ENCODE measurements at regions not wholly inside any gene's neighbourhood (a gene's known extent, or its start where the extent isn't known, plus 50 kb on each side); places are given as distances from the start of the nearest gene placed in this dataset.
A peak's percentile ranks its signal among the peaks of the same experiment; 100 is the strongest.
"Not testable (repeated sequence)": the region's sequence is repeated elsewhere in the genome, so short reads cannot be mapped to it uniquely, and the experiment has no call there.

DNA sequence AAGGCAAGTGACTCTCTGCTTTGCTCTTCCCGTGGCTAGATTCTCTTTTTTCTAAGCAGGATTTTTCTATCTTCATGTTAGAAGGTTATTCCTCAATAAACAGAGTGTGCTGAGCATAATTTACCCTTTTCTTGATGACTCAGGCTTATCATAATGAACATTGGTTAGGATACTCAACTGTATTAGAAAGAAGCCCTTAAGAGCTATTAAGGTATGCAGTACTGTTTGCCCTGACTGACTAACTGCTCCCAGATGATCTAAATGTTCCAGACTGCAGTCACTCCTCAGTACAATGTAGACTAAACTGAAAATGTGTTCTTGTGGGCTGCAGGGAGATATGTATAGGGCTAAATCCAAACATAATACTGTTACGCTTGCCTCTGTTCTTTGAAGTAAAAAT is 687.8 kb downstream of the NUP35 start:
- no peaks in the 10 kb centered on the region for H3K27me3 Mint-ChIP-seq
- H3K4me3 Mint-ChIP-seq, result no peak overlapping the region
- no peak for ATAC-seq (replicated peaks)
- DNase-seq, result no peak
- no peaks in the 10 kb centered on the region for H3K4me1 Mint-ChIP-seq
- no peaks in the 10 kb centered on the region for H3K9me3 Mint-ChIP-seq
- H3K36me3 Mint-ChIP-seq, result no peaks in the 10 kb centered on the region
- H3K27ac Mint-ChIP-seq, result no peak overlapping the region

DNA sequence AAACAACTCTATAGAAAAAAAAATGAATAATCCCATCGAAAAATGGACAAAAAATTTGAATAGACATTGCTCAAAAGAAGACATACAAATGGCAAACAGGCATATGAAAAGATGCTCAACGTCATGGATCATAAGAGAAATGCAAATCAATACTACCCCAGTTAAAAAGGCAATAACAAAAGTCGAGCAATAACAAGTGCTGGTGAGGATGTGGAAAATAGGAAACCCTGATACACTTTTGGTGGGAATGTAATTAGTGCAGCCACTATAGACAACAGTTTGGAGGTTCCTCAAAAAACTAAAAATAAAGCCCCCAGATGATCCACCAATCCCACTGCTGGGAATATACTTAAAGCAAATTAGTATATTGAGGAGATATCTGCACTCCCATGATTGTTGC is 701.5 kb downstream of the NUP35 start:
- no peaks in the 10 kb centered on the region for H3K27me3 Mint-ChIP-seq
- no peak for DNase-seq
- no peaks in the 10 kb centered on the region for H3K36me3 Mint-ChIP-seq
- ATAC-seq (replicated peaks), result no peak
- no peak overlapping the region for H3K4me3 Mint-ChIP-seq
- H3K27ac Mint-ChIP-seq, result no peak overlapping the region
- peaks cover 9 to 18% of the 10 kb centered on the region in 2 donors for H3K9me3 Mint-ChIP-seq
- H3K4me1 Mint-ChIP-seq, result no peaks in the 10 kb centered on the region

DNA sequence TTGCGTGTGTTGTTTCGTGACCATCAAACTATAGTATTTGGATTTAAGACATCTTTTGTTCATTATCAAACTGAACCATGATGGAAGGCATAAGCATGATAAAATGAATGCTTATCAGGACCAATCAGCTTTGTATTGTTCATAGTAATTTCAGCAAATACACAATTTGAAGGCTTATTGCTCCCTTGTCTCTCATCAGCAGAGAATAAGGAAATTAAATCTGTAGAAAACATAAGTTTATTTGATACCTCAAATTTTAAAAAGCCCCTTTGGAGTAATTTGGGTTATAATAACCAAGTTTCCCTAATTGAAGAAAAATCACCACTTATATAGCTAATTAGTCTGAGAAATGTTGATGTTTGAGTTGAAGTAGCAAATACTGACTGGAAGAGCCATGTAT is 705.7 kb downstream of the NUP35 start:
- no peak for ATAC-seq (replicated peaks)
- DNase-seq, result no peak
- Mint-ChIP-seq H3K4me1 (no peaks in the 10 kb centered on the region), H3K27ac (no peak overlapping the region), H3K27me3 (no peaks in the 10 kb centered on the region), H3K9me3 (peaks cover 5 to 15% of the 10 kb centered on the region in 2 donors), H3K4me3 (no peak overlapping the region), H3K36me3 (no peaks in the 10 kb centered on the region)

DNA sequence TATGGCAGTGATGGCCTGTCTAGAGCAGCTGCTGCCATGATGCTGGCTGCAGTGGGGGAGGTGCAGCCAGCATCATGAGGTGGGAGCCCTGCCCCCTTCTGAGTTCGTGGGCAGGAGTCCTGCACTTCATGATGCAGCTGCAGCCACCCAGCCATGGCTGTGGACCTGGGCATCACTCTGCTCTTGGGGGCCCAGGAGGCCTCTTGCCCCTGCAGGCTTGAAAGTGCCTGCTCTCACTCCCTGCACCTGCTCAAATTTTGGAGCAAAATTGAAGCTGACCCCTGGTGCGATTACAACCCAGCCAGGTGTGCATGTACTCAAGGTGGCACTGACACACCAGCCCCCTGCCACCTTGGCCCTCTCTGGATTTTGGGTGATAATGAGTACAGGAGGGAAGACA is 712.9 kb downstream of the NUP35 start:
- H3K9me3 Mint-ChIP-seq, result peaks cover 10 to 11% of the 10 kb centered on the region in 2 donors
- ATAC-seq (replicated peaks) (no peak), DNase-seq (no peak)
- no peaks in the 10 kb centered on the region for H3K4me1 Mint-ChIP-seq
- H3K4me3 Mint-ChIP-seq, result no peak overlapping the region
- no peaks in the 10 kb centered on the region for H3K36me3 Mint-ChIP-seq
- H3K27ac Mint-ChIP-seq, result no peak overlapping the region
- no peaks in the 10 kb centered on the region for H3K27me3 Mint-ChIP-seq

DNA sequence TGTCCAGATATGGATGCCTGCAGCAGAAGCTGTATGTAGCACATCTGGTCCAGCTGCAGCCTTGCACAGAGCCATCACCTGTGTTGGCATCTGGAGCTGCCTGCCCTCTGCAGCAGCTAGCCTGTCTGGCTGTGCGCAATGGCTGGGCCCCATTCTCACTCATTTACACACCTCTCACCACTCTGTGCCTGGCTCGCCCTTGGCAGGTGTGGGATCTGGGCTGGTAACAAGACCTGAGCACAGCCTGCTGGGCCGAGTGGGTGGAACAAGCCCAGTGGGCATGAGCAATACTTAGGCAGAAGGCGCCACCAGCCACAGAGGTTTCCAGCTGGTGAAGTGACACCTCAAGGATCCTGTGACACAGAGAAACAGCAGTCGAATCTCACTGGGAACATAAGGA is 714.1 kb downstream of the NUP35 start:
- no peaks in the 10 kb centered on the region for H3K36me3 Mint-ChIP-seq
- peaks cover 10 to 12% of the 10 kb centered on the region in 2 donors for H3K9me3 Mint-ChIP-seq
- DNase-seq (no peak), ATAC-seq (replicated peaks) (no peak)
- no peak overlapping the region for H3K4me3 Mint-ChIP-seq
- no peak overlapping the region for H3K27ac Mint-ChIP-seq
- H3K4me1 Mint-ChIP-seq, result no peaks in the 10 kb centered on the region
- H3K27me3 Mint-ChIP-seq, result no peaks in the 10 kb centered on the region

DNA sequence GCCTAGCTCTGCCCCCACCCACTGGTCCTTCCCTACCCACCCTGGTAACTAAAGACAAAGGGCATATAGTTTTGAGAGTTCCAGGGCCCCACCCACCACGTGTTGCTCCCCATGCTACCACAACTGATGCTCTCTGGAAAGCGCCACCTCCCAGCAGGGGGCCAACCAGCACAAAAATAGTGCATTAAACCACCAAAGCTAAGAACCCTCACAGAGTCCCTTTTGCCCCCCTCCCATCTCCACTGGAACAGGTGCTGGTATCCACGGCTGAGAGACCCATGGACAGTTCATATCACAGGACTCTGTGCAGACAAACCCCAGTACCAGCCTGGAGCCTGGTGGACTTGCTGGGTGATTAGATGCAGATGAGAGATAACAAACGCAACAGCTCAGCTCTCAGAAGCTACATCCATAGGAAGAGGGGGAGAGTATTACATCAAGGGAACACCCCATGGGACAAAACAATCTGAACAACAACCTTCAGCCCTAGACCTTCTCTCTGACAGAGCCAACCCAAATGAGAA is 715.9 kb downstream of the NUP35 start:
- DNase-seq, result no peak
- H3K4me3 Mint-ChIP-seq, result no peak overlapping the region
- H3K36me3 Mint-ChIP-seq, result no peaks in the 10 kb centered on the region
- H3K27ac Mint-ChIP-seq, result no peak overlapping the region
- no peaks in the 10 kb centered on the region for H3K4me1 Mint-ChIP-seq
- peaks cover 10 to 17% of the 10 kb centered on the region in 2 donors for H3K9me3 Mint-ChIP-seq
- no peak for ATAC-seq (replicated peaks)
- no peaks in the 10 kb centered on the region for H3K27me3 Mint-ChIP-seq

DNA sequence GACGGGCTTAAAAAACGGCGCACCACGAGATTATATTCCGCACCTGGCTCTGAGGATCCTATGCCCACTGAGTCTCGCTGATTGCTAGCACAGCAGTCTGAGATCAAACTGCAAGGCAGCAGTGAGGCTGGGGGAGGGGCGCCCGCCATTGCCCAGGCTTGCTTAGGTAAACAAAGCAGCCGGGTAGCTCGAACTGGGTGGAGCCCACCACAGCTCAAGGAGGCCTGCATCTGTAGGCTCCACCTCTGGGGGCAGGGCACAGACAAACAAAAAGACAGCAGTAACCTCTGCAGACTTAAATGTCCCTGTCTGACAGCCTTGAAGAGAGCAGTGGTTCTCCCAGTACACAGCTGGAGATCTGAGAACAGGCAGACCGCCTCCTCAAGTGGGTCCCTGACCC is 725.6 kb downstream of the NUP35 start:
- H3K27ac Mint-ChIP-seq; H3K36me3 Mint-ChIP-seq; DNase-seq; ATAC-seq (replicated peaks); H3K4me3 Mint-ChIP-seq; H3K27me3 Mint-ChIP-seq; H3K4me1 Mint-ChIP-seq: not testable (repeated sequence)
- H3K9me3 Mint-ChIP-seq, result peaks cover 7 to 12% of the 10 kb centered on the region in 2 donors

DNA sequence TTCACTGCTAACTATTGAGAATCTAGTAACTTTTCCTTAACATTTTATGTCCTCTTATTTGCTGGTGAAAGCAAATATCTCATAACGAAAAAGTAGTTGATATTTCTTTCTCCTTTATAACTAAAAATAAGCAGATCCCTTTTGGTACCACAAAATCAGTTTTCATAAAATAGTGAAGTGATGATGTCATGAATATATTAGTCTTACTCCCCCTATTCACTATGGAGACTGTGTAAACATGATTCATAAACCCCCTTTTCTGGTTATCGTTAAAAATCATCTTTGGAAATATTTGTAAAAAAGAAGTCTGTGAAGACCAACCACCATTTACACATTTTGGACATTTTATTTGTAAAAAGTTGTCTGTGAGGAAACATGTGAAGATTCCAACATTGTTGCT is 734.9 kb downstream of the NUP35 start:
- Mint-ChIP-seq H3K4me1 (no peaks in the 10 kb centered on the region), H3K4me3 (no peak overlapping the region)

DNA sequence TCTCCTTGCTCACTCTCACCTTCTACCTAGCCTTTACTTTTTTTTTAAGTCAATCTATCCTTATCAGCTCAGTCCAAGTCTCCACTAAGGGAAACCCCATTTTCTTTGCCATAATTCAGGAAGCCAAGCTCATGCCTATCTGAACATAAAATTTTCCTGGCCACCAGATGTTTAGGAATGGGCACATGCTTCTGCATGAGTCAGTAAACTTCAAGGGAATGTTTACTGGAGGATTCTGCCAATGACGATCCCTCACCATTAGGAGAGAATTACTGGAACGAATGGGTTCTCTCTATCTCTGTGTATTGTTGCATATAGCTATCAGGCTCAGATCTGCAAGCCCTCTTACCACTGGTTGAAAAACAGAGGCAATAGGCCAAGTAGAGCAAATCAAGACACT is 731.7 kb upstream of the ZNF804A start:
- no peaks in the 10 kb centered on the region for H3K36me3 Mint-ChIP-seq
- H3K4me3 Mint-ChIP-seq, result no peak overlapping the region
- ATAC-seq (replicated peaks) (no peak), DNase-seq (no peak)
- H3K9me3 Mint-ChIP-seq, result peaks cover 0 to 6% of the 10 kb centered on the region in 2 donors
- H3K4me1 Mint-ChIP-seq, result no peaks in the 10 kb centered on the region
- no peaks in the 10 kb centered on the region for H3K27me3 Mint-ChIP-seq
- H3K27ac Mint-ChIP-seq, result no peak overlapping the region

More for the DNA sequence above, 734.9 kb downstream of the NUP35 start:
- no peak for DNase-seq
- H3K36me3 Mint-ChIP-seq, result no peaks in the 10 kb centered on the region
- ATAC-seq (replicated peaks), result no peak
- no peaks in the 10 kb centered on the region for H3K27me3 Mint-ChIP-seq
- no peak overlapping the region for H3K27ac Mint-ChIP-seq
- H3K9me3 Mint-ChIP-seq, result peaks cover 4 to 6% of the 10 kb centered on the region in 2 donors

DNA sequence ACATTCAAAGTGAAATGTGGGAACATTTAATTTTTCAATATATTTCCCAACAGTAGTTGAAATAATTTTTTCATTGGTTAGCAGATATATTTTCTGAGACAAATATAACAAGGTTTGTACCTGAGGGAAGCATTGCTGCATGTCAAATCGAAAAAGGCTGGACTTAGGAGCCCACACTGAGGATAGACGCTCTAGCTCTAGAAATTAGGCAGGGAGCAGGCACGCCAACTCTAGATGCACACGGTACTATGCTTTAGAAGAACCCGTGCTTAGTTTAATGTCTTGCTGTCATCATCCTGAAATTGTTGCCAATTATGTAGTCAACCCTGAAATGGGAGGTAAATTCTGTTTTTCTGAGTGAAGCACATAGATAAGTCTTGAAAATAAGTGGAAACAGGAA is 731.1 kb upstream of the ZNF804A start:
- Mint-ChIP-seq H3K27me3 (no peaks in the 10 kb centered on the region), H3K36me3 (no peaks in the 10 kb centered on the region), H3K4me3 (no peak overlapping the region), H3K4me1 (no peaks in the 10 kb centered on the region), H3K27ac (no peak overlapping the region), H3K9me3 (peaks cover 0 to 6% of the 10 kb centered on the region in 2 donors)
- DNase-seq (no peak), ATAC-seq (replicated peaks) (no peak)

DNA sequence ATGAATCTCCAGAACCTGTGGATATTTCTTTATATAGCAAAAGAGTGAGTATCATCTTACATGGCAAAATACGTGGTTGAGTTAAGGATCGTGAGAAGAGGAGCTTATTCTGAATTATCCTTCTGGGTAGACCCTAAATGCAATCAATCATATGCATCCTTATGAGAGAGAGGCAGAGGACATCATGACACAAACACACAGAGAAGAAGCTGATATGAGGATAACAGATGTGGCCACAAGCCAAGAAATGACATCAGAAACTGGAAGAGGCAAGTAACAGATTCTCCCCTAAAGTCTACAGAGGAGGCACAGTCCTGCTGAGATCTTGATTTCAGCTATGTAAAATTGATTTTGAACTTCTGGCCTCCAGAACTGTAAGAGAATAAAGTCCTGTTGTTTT is 730.2 kb upstream of the ZNF804A start:
- H3K27me3 Mint-ChIP-seq, result no peaks in the 10 kb centered on the region
- DNase-seq (no peak), ATAC-seq (replicated peaks) (no peak)
- H3K4me3 Mint-ChIP-seq, result no peak overlapping the region
- H3K4me1 Mint-ChIP-seq, result no peaks in the 10 kb centered on the region
- H3K27ac Mint-ChIP-seq, result no peak overlapping the region
- H3K36me3 Mint-ChIP-seq, result no peaks in the 10 kb centered on the region
- H3K9me3 Mint-ChIP-seq, result peaks cover 0 to 6% of the 10 kb centered on the region in 2 donors

DNA sequence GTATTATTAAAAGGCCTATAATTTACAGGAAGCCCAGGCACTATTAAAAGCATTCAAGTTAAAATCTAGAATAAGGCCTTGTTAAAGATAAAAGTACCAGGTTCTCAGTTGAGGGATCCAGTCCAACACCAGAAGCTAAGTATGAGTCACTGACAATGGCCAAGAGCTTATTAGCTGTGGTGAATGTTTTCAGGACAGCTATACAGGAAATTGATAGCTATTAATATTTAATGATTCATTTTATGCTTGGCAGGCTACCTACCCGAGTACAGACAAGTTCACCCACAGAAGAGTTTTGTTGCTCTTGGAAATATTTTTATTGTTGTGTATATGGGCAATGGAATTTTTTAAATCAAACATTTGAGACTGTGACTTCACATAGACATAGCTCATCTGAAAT is 729.6 kb upstream of the ZNF804A start:
- peaks cover 0 to 6% of the 10 kb centered on the region in 2 donors for H3K9me3 Mint-ChIP-seq
- DNase-seq (no peak), ATAC-seq (replicated peaks) (no peak)
- no peak overlapping the region for H3K27ac Mint-ChIP-seq
- no peak overlapping the region for H3K4me3 Mint-ChIP-seq
- no peaks in the 10 kb centered on the region for H3K27me3 Mint-ChIP-seq
- no peaks in the 10 kb centered on the region for H3K4me1 Mint-ChIP-seq
- no peaks in the 10 kb centered on the region for H3K36me3 Mint-ChIP-seq

DNA sequence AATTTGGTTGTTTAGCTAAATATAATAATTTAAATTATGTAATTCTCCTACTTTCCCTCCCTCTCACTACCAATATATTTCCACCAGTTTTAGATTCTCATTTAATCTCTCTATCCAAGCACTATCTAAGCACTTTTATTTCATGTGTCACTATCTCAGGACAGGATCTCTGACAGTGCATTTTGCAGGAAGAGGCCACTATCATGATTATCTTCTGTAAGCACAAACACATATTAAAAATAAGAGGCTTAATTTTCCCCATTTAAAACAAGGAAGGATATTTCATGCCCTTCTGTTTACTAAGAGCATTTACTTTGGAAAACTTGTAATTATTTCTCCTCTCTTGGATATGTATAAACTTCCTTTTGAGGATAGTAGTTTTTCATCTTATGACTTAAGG is 726.2 kb upstream of the ZNF804A start:
- H3K9me3 Mint-ChIP-seq, result peaks cover 0 to 7% of the 10 kb centered on the region in 2 donors
- H3K4me1 Mint-ChIP-seq, result no peaks in the 10 kb centered on the region
- H3K4me3 Mint-ChIP-seq, result no peak overlapping the region
- ATAC-seq (replicated peaks) (no peak), DNase-seq (no peak)
- H3K27me3 Mint-ChIP-seq, result no peaks in the 10 kb centered on the region
- no peaks in the 10 kb centered on the region for H3K36me3 Mint-ChIP-seq
- no peak overlapping the region for H3K27ac Mint-ChIP-seq

DNA sequence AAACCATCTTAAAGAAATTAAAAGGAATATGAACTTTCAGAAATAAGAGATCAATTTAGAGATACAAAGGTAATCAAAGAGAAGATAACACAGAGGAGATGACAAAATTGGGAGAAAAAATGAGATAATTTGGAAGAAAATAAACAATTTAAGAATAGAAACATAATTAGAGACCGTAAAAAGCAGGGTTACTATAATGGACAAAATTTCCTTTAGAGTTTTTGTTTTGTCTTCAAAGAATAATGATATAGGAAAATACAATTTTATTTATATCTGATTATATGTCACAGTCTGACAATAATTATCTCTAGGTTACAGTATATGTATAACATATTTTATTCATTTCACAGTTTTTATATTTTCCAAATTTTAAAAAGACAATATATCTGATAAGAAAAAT is 716.4 kb upstream of the ZNF804A start:
- ATAC-seq (replicated peaks), result no peak
- Mint-ChIP-seq H3K4me3 (no peak overlapping the region), H3K9me3 (peaks cover 4 to 8% of the 10 kb centered on the region in 2 donors), H3K27ac (no peak overlapping the region), H3K27me3 (no peaks in the 10 kb centered on the region), H3K4me1 (no peaks in the 10 kb centered on the region), H3K36me3 (no peaks in the 10 kb centered on the region)
- no peak for DNase-seq

DNA sequence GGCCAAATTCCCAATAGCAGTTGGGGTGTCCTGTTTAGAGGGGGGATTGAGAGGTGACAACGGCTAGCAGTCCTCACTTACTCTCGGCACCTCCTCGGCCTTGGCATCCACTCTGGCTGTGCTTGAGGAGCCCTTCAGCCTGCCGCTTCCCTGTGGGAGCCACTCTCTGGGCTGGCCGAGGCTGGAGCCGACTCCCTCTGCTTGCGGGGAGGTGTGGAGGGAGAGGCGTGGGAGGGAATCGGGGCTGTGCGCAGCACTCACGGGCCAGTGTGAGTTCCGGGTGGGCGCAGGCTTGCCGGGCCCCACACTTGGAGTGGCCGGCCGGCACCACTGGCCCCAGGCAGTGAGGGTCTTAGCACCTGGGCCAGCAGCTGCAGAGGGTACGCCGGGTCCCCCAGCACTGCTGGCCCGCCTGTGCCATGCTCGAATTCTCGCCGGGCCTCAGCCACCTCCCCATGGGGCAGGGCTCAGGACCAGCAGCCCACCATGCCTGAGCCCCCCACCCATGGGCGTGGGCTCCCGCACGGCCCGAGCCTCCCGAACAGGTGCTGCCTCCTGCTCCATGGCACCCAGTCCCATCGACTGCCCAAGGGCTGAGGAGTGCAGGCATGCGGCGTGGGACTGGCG is 705.9 kb upstream of the ZNF804A start:
- Mint-ChIP-seq H3K27me3 (no peaks in the 10 kb centered on the region), H3K4me1 (no peaks in the 10 kb centered on the region), H3K27ac (no peak overlapping the region), H3K36me3 (no peaks in the 10 kb centered on the region), H3K4me3 (no peak overlapping the region), H3K9me3 (peaks cover 7 to 9% of the 10 kb centered on the region in 2 donors)
- DNase-seq (no peak), ATAC-seq (replicated peaks) (peak in 1 of 2 donors; percentile 21)

DNA sequence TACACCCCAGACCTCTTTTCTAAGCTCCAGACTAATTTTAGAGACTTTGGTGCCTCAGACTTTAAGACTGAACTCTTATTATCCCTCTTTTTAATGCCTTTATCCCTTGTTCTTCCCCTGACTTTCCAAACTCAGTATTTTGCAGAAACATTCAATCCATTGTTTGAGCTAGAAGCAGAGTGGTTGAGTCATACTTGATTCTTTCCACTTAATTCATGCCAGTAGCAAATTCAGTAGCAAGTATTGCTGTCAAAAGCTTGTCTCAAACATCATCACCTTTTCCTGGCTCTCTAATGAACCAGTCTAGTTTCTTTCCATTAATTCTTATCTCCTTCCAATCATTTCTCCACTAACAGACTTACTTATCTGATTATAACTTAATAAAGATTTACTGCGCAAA is 699.7 kb upstream of the ZNF804A start:
- Mint-ChIP-seq H3K4me3 (no peak overlapping the region), H3K9me3 (peaks cover 0 to under 1% of the 10 kb centered on the region in 2 donors), H3K4me1 (no peaks in the 10 kb centered on the region), H3K27ac (no peak overlapping the region), H3K36me3 (no peaks in the 10 kb centered on the region), H3K27me3 (no peaks in the 10 kb centered on the region)
- no peak for ATAC-seq (replicated peaks)
- no peak for DNase-seq
